RPMI8226 (cell line): ENCODE measurements at regions not wholly inside any gene's neighbourhood (a gene's known extent, or its start where the extent isn't known, plus 50 kb on each side); places are given as distances from the start of the nearest gene placed in this dataset.

ENCODE experiments used
- DNase-seq: peaks from one replicate; pipeline ENCODE4 v3.0.0-alpha.2; 2015

- DNase-seq, result no peak
Measured at GRCh38 chr18:22114526-22115321, 54.7 kb upstream of the GATA6 start.

GRCh38 chr18:22115573-22115972 is 53.8 kb upstream of the GATA6 start:
- DNase-seq, result no peak
